ENCODE measurements at regions not wholly inside any gene's neighbourhood (a gene's known extent, or its start where the extent isn't known, plus 50 kb on each side); places are given as distances from the start of the nearest gene placed in this dataset.

DNA sequence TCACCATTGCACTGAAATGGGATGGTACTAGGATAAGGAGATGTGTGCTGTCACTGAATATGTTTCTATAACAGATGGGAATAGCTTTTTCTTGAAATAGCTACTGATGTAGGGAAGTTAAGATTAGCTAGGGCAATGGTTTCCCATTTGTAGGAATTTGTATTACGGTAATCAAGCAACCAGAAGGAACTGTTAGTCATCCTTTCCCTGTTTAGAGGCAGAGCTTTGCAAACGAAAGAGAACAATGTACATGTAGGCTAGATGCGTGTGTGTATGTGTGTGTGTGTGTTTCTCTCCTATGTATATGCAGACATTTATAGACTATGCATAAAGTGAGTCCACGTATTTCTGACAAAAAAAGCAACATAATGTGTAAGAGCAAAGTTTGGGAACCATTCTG is 171.9 kb upstream of the GRIA1 start:
- TF ChIP-seq, protein P1, sequence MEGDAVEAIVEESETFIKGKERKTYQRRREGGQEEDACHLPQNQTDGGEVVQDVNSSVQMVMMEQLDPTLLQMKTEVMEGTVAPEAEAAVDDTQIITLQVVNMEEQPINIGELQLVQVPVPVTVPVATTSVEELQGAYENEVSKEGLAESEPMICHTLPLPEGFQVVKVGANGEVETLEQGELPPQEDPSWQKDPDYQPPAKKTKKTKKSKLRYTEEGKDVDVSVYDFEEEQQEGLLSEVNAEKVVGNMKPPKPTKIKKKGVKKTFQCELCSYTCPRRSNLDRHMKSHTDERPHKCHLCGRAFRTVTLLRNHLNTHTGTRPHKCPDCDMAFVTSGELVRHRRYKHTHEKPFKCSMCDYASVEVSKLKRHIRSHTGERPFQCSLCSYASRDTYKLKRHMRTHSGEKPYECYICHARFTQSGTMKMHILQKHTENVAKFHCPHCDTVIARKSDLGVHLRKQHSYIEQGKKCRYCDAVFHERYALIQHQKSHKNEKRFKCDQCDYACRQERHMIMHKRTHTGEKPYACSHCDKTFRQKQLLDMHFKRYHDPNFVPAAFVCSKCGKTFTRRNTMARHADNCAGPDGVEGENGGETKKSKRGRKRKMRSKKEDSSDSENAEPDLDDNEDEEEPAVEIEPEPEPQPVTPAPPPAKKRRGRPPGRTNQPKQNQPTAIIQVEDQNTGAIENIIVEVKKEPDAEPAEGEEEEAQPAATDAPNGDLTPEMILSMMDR (optimal IDR thresholded peaks at IDR 0.05 in 1 of 3, IDR thresholded peaks at IDR 0.05 in 1 of 3, conservative IDR thresholded peaks at IDR 0.05 in 1 of 3; ENCODE audit: extremely low read depth in 1 of 3, insufficient read depth in 2 of 3, low read length in 3 of 3): no peak
- TF ChIP-seq EZH2 (IDR thresholded peaks at IDR 0.05; ENCODE audit: low read length): no peak
